ENCODE measurements at regions not wholly inside any gene's neighbourhood (a gene's known extent, or its start where the extent isn't known, plus 50 kb on each side); places are given as distances from the start of the nearest gene placed in this dataset.

DNA sequence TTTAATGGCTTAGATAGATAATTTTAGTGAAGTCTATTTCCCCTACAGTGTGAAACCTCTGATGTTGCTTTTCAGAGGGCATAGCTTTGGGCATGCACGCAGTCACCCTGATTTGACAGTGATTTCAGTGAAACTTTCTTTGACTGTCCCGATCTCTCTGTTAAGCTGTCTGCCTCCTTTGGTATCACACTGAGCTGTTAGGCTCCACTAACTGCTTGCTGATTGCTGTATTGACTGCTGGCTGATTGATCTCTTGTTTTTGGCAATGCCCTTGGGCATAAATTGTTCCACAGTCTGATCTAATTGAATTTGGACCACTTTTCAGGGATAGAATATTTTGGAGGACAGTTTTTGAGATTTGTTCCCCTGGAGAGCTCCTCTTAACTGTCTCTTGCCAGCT is 68.5 kb upstream of the CCDC54 start:
- DNase-seq = no peak

GRCh38 chr3:107309312-107309711 is 67.9 kb upstream of the CCDC54 start:
- no peak for DNase-seq

GRCh38 chr3:107313711-107314110 is 63.5 kb upstream of the CCDC54 start:
- DNase-seq = no peak

- no peak for DNase-seq
Observed at GRCh38 chr3:107315141-107315540, 62.1 kb upstream of the CCDC54 start.

DNA sequence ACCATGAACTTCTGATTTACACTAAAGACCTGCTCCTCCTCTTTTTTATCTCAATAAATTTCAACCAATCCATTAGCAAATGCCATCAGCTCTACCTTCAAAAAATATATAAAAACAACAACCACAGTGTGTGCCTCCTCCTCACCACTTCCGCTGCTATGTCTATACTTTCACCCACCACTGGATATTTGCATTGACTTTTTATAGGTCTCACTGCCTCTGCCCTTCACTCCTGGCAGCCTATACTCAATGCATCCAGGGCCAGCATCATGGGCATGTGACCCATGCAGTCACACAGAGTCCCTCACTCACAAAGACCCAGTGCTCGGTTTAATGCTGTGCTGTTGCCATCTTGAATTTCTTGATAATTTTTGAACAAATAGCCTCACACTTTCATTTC is 53.5 kb upstream of the CCDC54 start:
- DNase-seq = no peak

- DNase-seq = no peak
Observed at GRCh38 chr3:107325446-107325845, 51.8 kb upstream of the CCDC54 start.
